ENCODE measurements at regions not wholly inside any gene's neighbourhood (a gene's known extent, or its start where the extent isn't known, plus 50 kb on each side); places are given as distances from the start of the nearest gene placed in this dataset.
"Not testable (repeated sequence)": the region's sequence is repeated elsewhere in the genome, so short reads cannot be mapped to it uniquely, and the experiment has no call there.

DNA sequence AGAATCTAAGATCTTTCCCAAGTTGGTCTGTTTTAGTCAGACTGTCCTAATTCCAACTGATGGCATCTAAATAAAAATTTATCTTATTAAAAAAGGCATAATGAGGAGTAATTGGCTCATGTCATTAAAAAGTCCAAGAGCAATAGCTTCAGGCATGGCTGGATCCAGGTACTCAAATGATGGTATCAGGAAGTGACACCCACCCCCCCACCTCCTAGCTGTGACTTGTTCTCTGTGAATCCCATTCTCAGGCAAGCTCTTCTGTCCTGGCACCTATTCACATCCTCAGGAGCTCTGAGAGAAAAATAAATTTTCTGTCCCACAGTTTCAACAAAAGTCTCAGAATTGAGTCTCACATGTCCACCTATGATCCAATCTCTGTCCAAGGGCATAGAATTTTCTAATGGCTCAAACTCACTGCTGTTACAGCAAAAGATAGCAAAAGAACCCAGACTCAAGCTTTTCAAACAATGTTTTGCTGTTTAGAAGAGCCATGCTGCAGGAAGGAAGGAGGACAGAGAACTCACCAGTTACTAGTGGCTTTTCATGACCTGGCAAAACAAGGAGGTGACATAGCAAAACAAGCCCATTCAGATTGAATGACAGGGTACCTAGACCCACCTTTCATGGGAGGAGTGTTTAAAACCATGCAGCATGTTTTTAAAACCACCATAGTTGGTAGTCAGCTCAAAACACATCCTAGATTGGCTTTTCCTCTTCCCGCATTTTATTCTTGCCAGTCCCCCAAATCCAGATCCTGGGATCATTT is 496.1 kb downstream of the PREX1 start:
- TF ChIP-seq ZNF274 (IDR thresholded peaks at IDR 0.05; ENCODE audit: low read depth, low read length) = no peak
- TF ChIP-seq YY1 (IDR thresholded peaks at IDR 0.05; ENCODE audit: insufficient read depth, insufficient read length) = no peak
- TF ChIP-seq SUZ12 (IDR thresholded peaks at IDR 0.05; ENCODE audit: extremely low read depth, insufficient read depth, insufficient read length) = no peak
- Histone ChIP-seq H3K27me3 (ENCODE audit: insufficient read depth, insufficient read length) (no peaks in the 10 kb centered on the region), H3K9me3 (ENCODE audit: insufficient read depth, low read length) (no peaks in the 10 kb centered on the region), H3K4me3 (ENCODE audit: insufficient read length, low read depth) (no peak overlapping the region), H3K4me1 (ENCODE audit: insufficient read depth, insufficient read length) (peaks cover 13% of the 10 kb centered on the region), H3K9ac (ENCODE audit: insufficient read length, low read depth) (no peak overlapping the region), H3K36me3 (ENCODE audit: insufficient read depth, insufficient read length, low read length) (no peaks in the 10 kb centered on the region)
- DNase-seq (ENCODE audit: low read depth, low spot score) = no peak

GRCh38 chr20:48329676-48330664 is 497.8 kb downstream of the PREX1 start:
- H3K4me1 ChIP-seq (ENCODE audit: insufficient read depth, insufficient read length) = peaks cover 21% of the 10 kb centered on the region
- no peaks in the 10 kb centered on the region for H3K27me3 ChIP-seq (ENCODE audit: insufficient read depth, insufficient read length)
- H3K9ac ChIP-seq (ENCODE audit: insufficient read length, low read depth) = peak overlapping the region; percentile 6
- TF ChIP-seq YY1 (IDR thresholded peaks at IDR 0.05; ENCODE audit: insufficient read depth, insufficient read length) = no peak
- no peak for TF ChIP-seq SUZ12 (IDR thresholded peaks at IDR 0.05; ENCODE audit: extremely low read depth, insufficient read depth, insufficient read length)
- no peak for TF ChIP-seq ZNF274 (IDR thresholded peaks at IDR 0.05; ENCODE audit: low read depth, low read length)
- no peaks in the 10 kb centered on the region for H3K36me3 ChIP-seq (ENCODE audit: insufficient read depth, insufficient read length, low read length)
- no peaks in the 10 kb centered on the region for H3K9me3 ChIP-seq (ENCODE audit: insufficient read depth, low read length)
- H3K4me3 ChIP-seq (ENCODE audit: insufficient read length, low read depth) = no peak overlapping the region
- DNase-seq (ENCODE audit: low read depth, low spot score) = no peak

- Histone ChIP-seq H3K36me3 (ENCODE audit: insufficient read depth, insufficient read length, low read length) (no peaks in the 10 kb centered on the region), H3K9ac (ENCODE audit: insufficient read length, low read depth) (no peak overlapping the region), H3K9me3 (ENCODE audit: insufficient read depth, low read length) (no peaks in the 10 kb centered on the region), H3K4me1 (ENCODE audit: insufficient read depth, insufficient read length) (peaks cover 21% of the 10 kb centered on the region), H3K27me3 (ENCODE audit: insufficient read depth, insufficient read length) (no peaks in the 10 kb centered on the region), H3K4me3 (ENCODE audit: insufficient read length, low read depth) (no peak overlapping the region)
- no peak for DNase-seq (ENCODE audit: low read depth, low spot score)
- TF ChIP-seq YY1 (IDR thresholded peaks at IDR 0.05; ENCODE audit: insufficient read depth, insufficient read length) (no peak), SUZ12 (IDR thresholded peaks at IDR 0.05; ENCODE audit: extremely low read depth, insufficient read depth, insufficient read length) (no peak), ZNF274 (IDR thresholded peaks at IDR 0.05; ENCODE audit: low read depth, low read length) (no peak)
Observed at GRCh38 chr20:48329031-48329615, 498.7 kb downstream of the PREX1 start.

- DNase-seq (ENCODE audit: low read depth, low spot score); H3K9me3 ChIP-seq (ENCODE audit: insufficient read depth, low read length): not testable (repeated sequence)
Observed at GRCh38 chr20:48327848-48328247, 500.0 kb downstream of the PREX1 start.

GRCh38 chr20:48326868-48327267 is 500.9 kb downstream of the PREX1 start:
- H3K27me3 ChIP-seq (ENCODE audit: insufficient read depth, insufficient read length) = no peaks in the 10 kb centered on the region

More at GRCh38 chr20:48327848-48328247, 500.0 kb downstream of the PREX1 start:
- peaks cover 23% of the 10 kb centered on the region for H3K4me1 ChIP-seq (ENCODE audit: insufficient read depth, insufficient read length)
- H3K27me3 ChIP-seq (ENCODE audit: insufficient read depth, insufficient read length); H3K9ac ChIP-seq (ENCODE audit: insufficient read length, low read depth); H3K36me3 ChIP-seq (ENCODE audit: insufficient read depth, insufficient read length, low read length); H3K4me3 ChIP-seq (ENCODE audit: insufficient read length, low read depth): not testable (repeated sequence)

DNA sequence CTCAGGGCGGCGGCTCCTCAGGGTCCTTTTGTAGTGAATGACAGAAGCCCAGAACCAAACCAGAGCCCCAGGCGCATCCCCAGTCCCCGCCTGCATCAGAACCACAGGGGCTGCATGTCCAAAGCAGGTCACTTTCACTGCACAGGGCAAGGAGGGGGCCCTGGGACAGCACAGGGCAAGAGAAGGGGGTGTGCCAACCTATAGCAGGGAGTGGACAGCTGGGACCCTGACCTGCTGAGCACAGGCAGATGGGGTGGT is 501.4 kb downstream of the PREX1 start:
- H3K9ac ChIP-seq (ENCODE audit: insufficient read length, low read depth) = peak overlapping the region; percentile 5
- no peaks in the 10 kb centered on the region for H3K36me3 ChIP-seq (ENCODE audit: insufficient read depth, insufficient read length, low read length)
- TF ChIP-seq YY1 (IDR thresholded peaks at IDR 0.05; ENCODE audit: insufficient read depth, insufficient read length) (no peak), ZNF274 (IDR thresholded peaks at IDR 0.05; ENCODE audit: low read depth, low read length) (no peak), SUZ12 (IDR thresholded peaks at IDR 0.05; ENCODE audit: extremely low read depth, insufficient read depth, insufficient read length) (no peak)
- H3K27me3 ChIP-seq (ENCODE audit: insufficient read depth, insufficient read length) = no peaks in the 10 kb centered on the region
- DNase-seq (ENCODE audit: low read depth, low spot score) = no peak
- H3K4me1 ChIP-seq (ENCODE audit: insufficient read depth, insufficient read length) = peaks cover 23% of the 10 kb centered on the region
- no peaks in the 10 kb centered on the region for H3K9me3 ChIP-seq (ENCODE audit: insufficient read depth, low read length)
- H3K4me3 ChIP-seq (ENCODE audit: insufficient read length, low read depth) = no peak overlapping the region

More at GRCh38 chr20:48326868-48327267, 500.9 kb downstream of the PREX1 start:
- H3K9me3 ChIP-seq (ENCODE audit: insufficient read depth, low read length) = no peaks in the 10 kb centered on the region
- H3K36me3 ChIP-seq (ENCODE audit: insufficient read depth, insufficient read length, low read length) = no peaks in the 10 kb centered on the region
- no peak overlapping the region for H3K4me3 ChIP-seq (ENCODE audit: insufficient read length, low read depth)
- H3K9ac ChIP-seq (ENCODE audit: insufficient read length, low read depth) = no peak overlapping the region
- H3K4me1 ChIP-seq (ENCODE audit: insufficient read depth, insufficient read length) = peaks cover 23% of the 10 kb centered on the region
- TF ChIP-seq YY1 (IDR thresholded peaks at IDR 0.05; ENCODE audit: insufficient read depth, insufficient read length) = no peak
- no peak for TF ChIP-seq SUZ12 (IDR thresholded peaks at IDR 0.05; ENCODE audit: extremely low read depth, insufficient read depth, insufficient read length)
- TF ChIP-seq ZNF274 (IDR thresholded peaks at IDR 0.05; ENCODE audit: low read depth, low read length) = no peak
- DNase-seq (ENCODE audit: low read depth, low spot score) = no peak
